ENCODE measurements at regions not wholly inside any gene's neighbourhood (a gene's known extent, or its start where the extent isn't known, plus 50 kb on each side); places are given as distances from the start of the nearest gene placed in this dataset.

GRCh38 chr15:93720607-93721006 lies 510.8 kb upstream of the MCTP2 start:
- Histone ChIP-seq H3K27ac (no peak overlapping the region), H3K9me3 (no peaks in the 10 kb centered on the region), H3K27me3 (no peaks in the 10 kb centered on the region), H3K36me3 (no peaks in the 10 kb centered on the region), H3K4me1 (no peaks in the 10 kb centered on the region), H3K4me3 (no peak overlapping the region)
- intact Hi-C loops (cut with DNase I; ENCODE audit: low total_unique reads), result no loop called here
- TF ChIP-seq POLR2A (IDR thresholded peaks at IDR 0.05) (no peak), CTCF (IDR thresholded peaks at IDR 0.05) (no peak)
- DNase-seq, result no peak

GRCh38 chr15:93719921-93720351 lies 511.4 kb upstream of the MCTP2 start:
- H3K27ac ChIP-seq, result no peak overlapping the region
- TF ChIP-seq POLR2A (IDR thresholded peaks at IDR 0.05), result no peak
- TF ChIP-seq CTCF (IDR thresholded peaks at IDR 0.05), result no peak
- no peaks in the 10 kb centered on the region for H3K9me3 ChIP-seq
- no peaks in the 10 kb centered on the region for H3K27me3 ChIP-seq
- no peaks in the 10 kb centered on the region for H3K4me1 ChIP-seq
- intact Hi-C loops (cut with DNase I; ENCODE audit: low total_unique reads), result no loop called here
- H3K4me3 ChIP-seq, result no peak overlapping the region
- no peaks in the 10 kb centered on the region for H3K36me3 ChIP-seq
- DNase-seq, result no peak

GRCh38 chr15:93716615-93717231 lies 514.6 kb upstream of the MCTP2 start:
- Histone ChIP-seq H3K4me3 (no peak overlapping the region), H3K4me1 (no peaks in the 10 kb centered on the region), H3K27ac (no peak overlapping the region), H3K36me3 (no peaks in the 10 kb centered on the region), H3K27me3 (no peaks in the 10 kb centered on the region), H3K9me3 (no peaks in the 10 kb centered on the region)
- TF ChIP-seq POLR2A (IDR thresholded peaks at IDR 0.05), result no peak
- no peak for TF ChIP-seq CTCF (IDR thresholded peaks at IDR 0.05)
- DNase-seq, result no peak
- intact Hi-C loops (cut with DNase I; ENCODE audit: low total_unique reads), result no loop called here

GRCh38 chr15:93709708-93710107 lies 521.7 kb upstream of the MCTP2 start:
- no peaks in the 10 kb centered on the region for H3K4me1 ChIP-seq
- TF ChIP-seq POLR2A (IDR thresholded peaks at IDR 0.05) (no peak), CTCF (IDR thresholded peaks at IDR 0.05) (no peak)
- no peak for DNase-seq
- no peak overlapping the region for H3K27ac ChIP-seq
- intact Hi-C loops (cut with DNase I; ENCODE audit: low total_unique reads), result no loop called here
- H3K27me3 ChIP-seq, result no peaks in the 10 kb centered on the region
- no peaks in the 10 kb centered on the region for H3K9me3 ChIP-seq
- no peaks in the 10 kb centered on the region for H3K36me3 ChIP-seq
- no peak overlapping the region for H3K4me3 ChIP-seq

GRCh38 chr15:93708724-93709445 lies 522.5 kb upstream of the MCTP2 start:
- no peak for TF ChIP-seq CTCF (IDR thresholded peaks at IDR 0.05)
- TF ChIP-seq POLR2A (IDR thresholded peaks at IDR 0.05), result no peak
- intact Hi-C loops (cut with DNase I; ENCODE audit: low total_unique reads), result no loop called here
- H3K27me3 ChIP-seq, result no peaks in the 10 kb centered on the region
- no peaks in the 10 kb centered on the region for H3K9me3 ChIP-seq
- no peak overlapping the region for H3K4me3 ChIP-seq
- no peaks in the 10 kb centered on the region for H3K36me3 ChIP-seq
- no peak overlapping the region for H3K27ac ChIP-seq
- no peaks in the 10 kb centered on the region for H3K4me1 ChIP-seq
- no peak for DNase-seq

Measured in uterus (tissue), 3 donors.